ENCODE measurements at regions not wholly inside any gene's neighbourhood (a gene's known extent, or its start where the extent isn't known, plus 50 kb on each side); places are given as distances from the start of the nearest gene placed in this dataset.

DNA sequence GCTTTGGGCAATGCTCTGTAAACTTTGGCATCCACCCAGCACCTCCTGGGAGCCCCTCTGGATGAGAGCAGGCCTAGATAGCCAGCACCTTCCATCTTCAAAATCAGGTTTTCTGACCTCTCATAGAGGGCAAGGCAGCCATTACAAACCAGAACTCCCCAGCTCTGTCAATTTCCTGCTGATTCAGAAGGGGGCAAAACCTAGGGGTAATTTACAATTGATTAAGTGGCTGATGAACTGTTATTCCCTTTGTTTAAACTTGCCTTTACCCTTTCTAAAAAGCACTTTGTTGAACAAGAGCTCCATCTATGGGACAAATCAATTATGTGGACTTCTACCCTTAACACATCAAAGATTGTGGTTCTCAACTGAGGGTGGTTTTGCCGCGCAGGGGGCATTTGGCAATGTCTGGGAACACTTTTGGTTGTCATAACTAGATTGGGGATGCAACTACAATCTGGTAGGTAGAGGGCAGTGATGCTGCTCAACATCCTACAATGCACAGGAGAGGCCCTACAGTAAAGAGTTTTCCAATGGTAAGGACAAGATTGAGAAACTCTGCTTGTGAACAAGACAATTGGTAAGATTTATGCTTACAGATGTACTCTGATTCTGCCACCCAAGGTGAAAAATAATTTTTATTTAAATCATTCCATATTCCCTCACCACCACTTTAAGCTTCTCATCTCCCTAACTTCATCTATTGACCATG lies 184.1 kb downstream of the MARCHF11 start:
- H2AFZ ChIP-seq (ENCODE audit: low read length) = peak overlapping the region; percentile 78
- peaks cover 21 to 22% of the 10 kb centered on the region in 2 experiments for H3K9me3 Mint-ChIP-seq

More for the DNA sequence above, 184.1 kb downstream of the MARCHF11 start:
- H2BK12ac ChIP-seq (ENCODE audit: insufficient read length, low read depth, low read length) = no peak overlapping the region
- H3T11ph ChIP-seq (ENCODE audit: low read length) = no peak overlapping the region
- H4K20me1 ChIP-seq (ENCODE audit: control insufficient read depth, insufficient read depth, insufficient read length) = no peaks in the 10 kb centered on the region
- no CpG with 5 or more reads among the region's 2 CpGs for WGBS (ENCODE audit: extremely low coverage, insufficient read length, low lambda C conversion rate)
- H3K18ac ChIP-seq (ENCODE audit: insufficient read length, low read depth, low read length) = no peak overlapping the region
- no peak overlapping the region for H4K5ac ChIP-seq (ENCODE audit: insufficient read length, low read depth, low read length)
- no peak overlapping the region for H4K91ac ChIP-seq (ENCODE audit: insufficient read length, low read depth, low read length)
- H3K27me3 Mint-ChIP-seq (ENCODE audit: low read depth) = no peaks in the 10 kb centered on the region; the same call in none of the 2 replicates
- no peak overlapping the region for H2BK5ac ChIP-seq (ENCODE audit: insufficient read length, low read length)
- no peaks in the 10 kb centered on the region for H3K23me2 ChIP-seq (ENCODE audit: insufficient read length, low read depth, low read length, poor library complexity, severe bottlenecking)
- no peak overlapping the region for H2BK120ac ChIP-seq (ENCODE audit: low read depth, low read length, poor library complexity, severe bottlenecking)
- H3K27me3 ChIP-seq (ENCODE audit: insufficient read depth, low read length) = no peaks in the 10 kb centered on the region
- H3K79me1 ChIP-seq (ENCODE audit: insufficient read depth, low read depth, low read length, poor library complexity, severe bottlenecking) = no peaks in the 10 kb centered on the region
- H3K4me1 Mint-ChIP-seq = 0 out of 4 replicates have a peak, but pooled peaks cover 0 to 4% of the 10 kb centered on the region in 2 experiments
- no peak overlapping the region for H3K56ac ChIP-seq (ENCODE audit: insufficient read length, low read depth, low read length)
- no peak overlapping the region for H3K27ac Mint-ChIP-seq
- no peak overlapping the region for H3K14ac ChIP-seq (ENCODE audit: insufficient read depth, low read length)
- 0 out of 2 replicates have a peak, but pooled peaks cover 3% of the 10 kb centered on the region for H3K4me1 ChIP-seq (ENCODE audit: insufficient read depth, low read length)
- no peak overlapping the region for H3K27ac ChIP-seq (ENCODE audit: insufficient read length, low read depth, low read length)
- H2AK5ac ChIP-seq (ENCODE audit: insufficient read length, low read length) = no peak overlapping the region
- DNase-seq = no peak
- H3K4me2 ChIP-seq (ENCODE audit: insufficient read depth, insufficient read length, low read length) = no peak overlapping the region
- H3K79me2 ChIP-seq (ENCODE audit: insufficient read depth, low read length) = no peaks in the 10 kb centered on the region
- H4K8ac ChIP-seq (replicated peaks; ENCODE audit: insufficient read length, low read depth, low read length) = no peak overlapping the region
- no peak overlapping the region for H2BK20ac ChIP-seq (ENCODE audit: low read depth, low read length, poor library complexity, severe bottlenecking)
- H3K4ac ChIP-seq (ENCODE audit: low read depth, low read length) = no peak overlapping the region
- H3K36me3 Mint-ChIP-seq (ENCODE audit: insufficient read depth in 1 of 3, low read depth in 3 of 3) = peaks cover 7 to 23% (median 11%) of the 10 kb centered on the region in 3 experiments
- no peak overlapping the region for H2BK15ac ChIP-seq (ENCODE audit: low read depth, low read length)
- H3K4me3 Mint-ChIP-seq = no peak overlapping the region
- H3K23ac ChIP-seq (ENCODE audit: insufficient read length, low read depth, low read length) = no peak overlapping the region
- no peak overlapping the region for H3K9ac ChIP-seq (ENCODE audit: extremely low read depth, insufficient read length, low read length)
- H3K9me3 ChIP-seq (ENCODE audit: control insufficient read depth, low read depth, low read length) = no peaks in the 10 kb centered on the region
- TF ChIP-seq, protein P1, sequence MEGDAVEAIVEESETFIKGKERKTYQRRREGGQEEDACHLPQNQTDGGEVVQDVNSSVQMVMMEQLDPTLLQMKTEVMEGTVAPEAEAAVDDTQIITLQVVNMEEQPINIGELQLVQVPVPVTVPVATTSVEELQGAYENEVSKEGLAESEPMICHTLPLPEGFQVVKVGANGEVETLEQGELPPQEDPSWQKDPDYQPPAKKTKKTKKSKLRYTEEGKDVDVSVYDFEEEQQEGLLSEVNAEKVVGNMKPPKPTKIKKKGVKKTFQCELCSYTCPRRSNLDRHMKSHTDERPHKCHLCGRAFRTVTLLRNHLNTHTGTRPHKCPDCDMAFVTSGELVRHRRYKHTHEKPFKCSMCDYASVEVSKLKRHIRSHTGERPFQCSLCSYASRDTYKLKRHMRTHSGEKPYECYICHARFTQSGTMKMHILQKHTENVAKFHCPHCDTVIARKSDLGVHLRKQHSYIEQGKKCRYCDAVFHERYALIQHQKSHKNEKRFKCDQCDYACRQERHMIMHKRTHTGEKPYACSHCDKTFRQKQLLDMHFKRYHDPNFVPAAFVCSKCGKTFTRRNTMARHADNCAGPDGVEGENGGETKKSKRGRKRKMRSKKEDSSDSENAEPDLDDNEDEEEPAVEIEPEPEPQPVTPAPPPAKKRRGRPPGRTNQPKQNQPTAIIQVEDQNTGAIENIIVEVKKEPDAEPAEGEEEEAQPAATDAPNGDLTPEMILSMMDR (conservative IDR thresholded peaks at IDR 0.05) = peak; percentile 72

Data from H9 (cell line).